ENCODE measurements at regions not wholly inside any gene's neighbourhood (a gene's known extent, or its start where the extent isn't known, plus 50 kb on each side); places are given as distances from the start of the nearest gene placed in this dataset.

- H3K9me2 ChIP-seq (replicated peaks; ENCODE audit: low read depth, low read length), result no peaks in the 10 kb centered on the region
- no peaks in the 10 kb centered on the region for H3K79me2 ChIP-seq (ENCODE audit: insufficient read depth, low read length)
- H4K20me1 ChIP-seq (ENCODE audit: insufficient read depth, low read length, poor library complexity, severe bottlenecking), result no peaks in the 10 kb centered on the region
- no peak overlapping the region for H2AFZ ChIP-seq (ENCODE audit: low read length)
- no peaks in the 10 kb centered on the region for H3F3A ChIP-seq (ENCODE audit: low read depth)
- H3K36me3 ChIP-seq (ENCODE audit: insufficient read depth, low read length), result no peaks in the 10 kb centered on the region
- no peak overlapping the region for H3K4me3 ChIP-seq (ENCODE audit: low read length, poor library complexity, severe bottlenecking)
- no peak overlapping the region for H3K9ac ChIP-seq (ENCODE audit: low read depth, low read length, poor library complexity, severe bottlenecking)
- H3K9me3 ChIP-seq (ENCODE audit: insufficient read depth, low read depth, low read length), result no peaks in the 10 kb centered on the region
- no peaks in the 10 kb centered on the region for H3K27me3 ChIP-seq (ENCODE audit: insufficient read depth, low read length, poor library complexity, severe bottlenecking)
- no peaks in the 10 kb centered on the region for H3K4me1 ChIP-seq (ENCODE audit: insufficient read depth, low read length, poor library complexity, severe bottlenecking)
- H3K4me2 ChIP-seq (ENCODE audit: low read depth, low read length, poor library complexity, severe bottlenecking), result no peak overlapping the region
- TF ChIP-seq CTCF (conservative IDR thresholded peaks at IDR 0.05; ENCODE audit: low read length) (no peak), EZH2phosphoT487 (IDR thresholded peaks at IDR 0.05; ENCODE audit: borderline replicate concordance) (no peak)
Measured at GRCh38 chr3:178415384-178415783, 120.9 kb upstream of the KCNMB2 start.

- Histone ChIP-seq H3K9me2 (replicated peaks; ENCODE audit: low read depth, low read length) (no peaks in the 10 kb centered on the region), H3K9me3 (ENCODE audit: insufficient read depth, low read depth, low read length) (no peaks in the 10 kb centered on the region), H4K20me1 (ENCODE audit: insufficient read depth, low read length, poor library complexity, severe bottlenecking) (no peaks in the 10 kb centered on the region), H3K9ac (ENCODE audit: low read depth, low read length, poor library complexity, severe bottlenecking) (no peak overlapping the region), H3K27me3 (ENCODE audit: insufficient read depth, low read length, poor library complexity, severe bottlenecking) (no peaks in the 10 kb centered on the region), H3F3A (ENCODE audit: low read depth) (no peaks in the 10 kb centered on the region), H3K4me3 (ENCODE audit: low read length, poor library complexity, severe bottlenecking) (no peak overlapping the region), H3K4me1 (ENCODE audit: insufficient read depth, low read length, poor library complexity, severe bottlenecking) (no peaks in the 10 kb centered on the region), H3K4me2 (ENCODE audit: low read depth, low read length, poor library complexity, severe bottlenecking) (no peak overlapping the region), H3K36me3 (ENCODE audit: insufficient read depth, low read length) (no peaks in the 10 kb centered on the region), H2AFZ (ENCODE audit: low read length) (no peak overlapping the region), H3K79me2 (ENCODE audit: insufficient read depth, low read length) (no peaks in the 10 kb centered on the region)
- no peak for TF ChIP-seq EZH2phosphoT487 (IDR thresholded peaks at IDR 0.05; ENCODE audit: borderline replicate concordance)
- TF ChIP-seq CTCF (conservative IDR thresholded peaks at IDR 0.05; ENCODE audit: low read length), result no peak
Measured at GRCh38 chr3:178417736-178418135, 118.5 kb upstream of the KCNMB2 start.

- Histone ChIP-seq H4K20me1 (ENCODE audit: insufficient read depth, low read length, poor library complexity, severe bottlenecking) (no peaks in the 10 kb centered on the region), H3K9ac (ENCODE audit: low read depth, low read length, poor library complexity, severe bottlenecking) (no peak overlapping the region), H3K4me1 (ENCODE audit: insufficient read depth, low read length, poor library complexity, severe bottlenecking) (no peaks in the 10 kb centered on the region), H3F3A (ENCODE audit: low read depth) (no peaks in the 10 kb centered on the region), H3K36me3 (ENCODE audit: insufficient read depth, low read length) (no peaks in the 10 kb centered on the region), H3K4me3 (ENCODE audit: low read length, poor library complexity, severe bottlenecking) (no peak overlapping the region), H3K79me2 (ENCODE audit: insufficient read depth, low read length) (no peaks in the 10 kb centered on the region), H2AFZ (ENCODE audit: low read length) (no peak overlapping the region), H3K4me2 (ENCODE audit: low read depth, low read length, poor library complexity, severe bottlenecking) (no peak overlapping the region), H3K9me3 (ENCODE audit: insufficient read depth, low read depth, low read length) (no peaks in the 10 kb centered on the region), H3K9me2 (replicated peaks; ENCODE audit: low read depth, low read length) (no peaks in the 10 kb centered on the region), H3K27me3 (ENCODE audit: insufficient read depth, low read length, poor library complexity, severe bottlenecking) (no peaks in the 10 kb centered on the region)
- TF ChIP-seq EZH2phosphoT487 (IDR thresholded peaks at IDR 0.05; ENCODE audit: borderline replicate concordance), result no peak
- no peak for TF ChIP-seq CTCF (conservative IDR thresholded peaks at IDR 0.05; ENCODE audit: low read length)
Measured at GRCh38 chr3:178419071-178419470, 117.2 kb upstream of the KCNMB2 start.

Data from Loucy (cell line).